Body of pancreas (tissue), 4 donors: ENCODE measurements at regions not wholly inside any gene's neighbourhood (a gene's known extent, or its start where the extent isn't known, plus 50 kb on each side); places are given as distances from the start of the nearest gene placed in this dataset.

Source experiments
- CTCF ChIP-seq, 7 experiments: fragments of 450-650 bp in 4 of 7; fragments of 200-600 bp in 3 of 7; sonication (generic) in 3 of 7; IDR thresholded peaks; one replicate each; pipeline ENCODE4 v1.5.1; 2016 to 2019; ENCODE audit warnings: antibody characterized with exemption in 7 of 7
- POLR2A ChIP-seq, 3 donors: fragments of 450-650 bp; IDR thresholded peaks; one replicate each; pipeline ENCODE4 v1.6.1; 2016; ENCODE audit warnings: antibody characterized with exemption in 3 of 3, mild to moderate bottlenecking in 2 of 3

- TF ChIP-seq POLR2A (IDR thresholded peaks at IDR 0.05) = no peak
- TF ChIP-seq CTCF (IDR thresholded peaks at IDR 0.05) = no peak
Measured at GRCh38 chr5:126069329-126069728, 353.9 kb upstream of the GRAMD2B start.
